ENCODE measurements at regions not wholly inside any gene's neighbourhood (a gene's known extent, or its start where the extent isn't known, plus 50 kb on each side); places are given as distances from the start of the nearest gene placed in this dataset.
"Not testable (repeated sequence)": the region's sequence is repeated elsewhere in the genome, so short reads cannot be mapped to it uniquely, and the experiment has no call there.

GRCh38 chr21:35590284-35590683 lies 470.0 kb downstream of the SETD4 start:
- DNase-seq = not testable (repeated sequence)

GRCh38 chr21:35587841-35588380 lies 472.4 kb downstream of the SETD4 start:
- no peak for DNase-seq

- no peak for DNase-seq
Observed at GRCh38 chr21:35586305-35586704, 474.0 kb downstream of the SETD4 start.

GRCh38 chr21:35585878-35586277 lies 474.4 kb downstream of the SETD4 start:
- DNase-seq = no peak

GRCh38 chr21:35585155-35585554 lies 475.2 kb downstream of the SETD4 start:
- DNase-seq = peak; percentile 34

- no peak for DNase-seq
Observed at GRCh38 chr21:35583566-35584216, 476.6 kb downstream of the SETD4 start.

- peak; percentile 72 for DNase-seq
Observed at GRCh38 chr21:35582731-35583130, 477.6 kb downstream of the SETD4 start.

GRCh38 chr21:35581640-35582039 lies 478.7 kb downstream of the SETD4 start:
- DNase-seq = no peak

GRCh38 chr21:35579520-35580293 lies 480.6 kb downstream of the SETD4 start:
- DNase-seq = peak; percentile 7

- peak; percentile 57 for DNase-seq
Observed at GRCh38 chr21:35578831-35579471, 481.4 kb downstream of the SETD4 start.

GRCh38 chr21:35578347-35578782 lies 482.0 kb downstream of the SETD4 start:
- DNase-seq = peak; percentile 67

GRCh38 chr21:35575280-35575915 lies 484.9 kb downstream of the SETD4 start:
- DNase-seq = no peak

GRCh38 chr21:35573472-35574374 lies 486.6 kb downstream of the SETD4 start:
- no peak for DNase-seq

- no peak for DNase-seq
Observed at GRCh38 chr21:35571910-35572309, 488.4 kb downstream of the SETD4 start.

GRCh38 chr21:35568643-35569042 lies 491.7 kb downstream of the SETD4 start:
- DNase-seq = no peak

- DNase-seq = no peak
Observed at GRCh38 chr21:35566874-35567273, 493.5 kb downstream of the SETD4 start.

GRCh38 chr21:35565204-35565611 lies 495.1 kb downstream of the SETD4 start:
- DNase-seq = peak; percentile 82

GRCh38 chr21:35563885-35564451 lies 496.4 kb downstream of the SETD4 start:
- DNase-seq = peak; percentile 70

GRCh38 chr21:35562876-35563275 lies 497.4 kb downstream of the SETD4 start:
- DNase-seq = no peak

- no peak for DNase-seq
Observed at GRCh38 chr21:35561116-35561515, 499.2 kb downstream of the SETD4 start.

- no peak for DNase-seq
Observed at GRCh38 chr21:35559829-35560225, 500.5 kb downstream of the SETD4 start.

Measured in inflammatory macrophage treated with lipopolysaccharide for 4 hours (primary cell).